HG03457 (cell line): ENCODE measurements at regions not wholly inside any gene's neighbourhood (a gene's known extent, or its start where the extent isn't known, plus 50 kb on each side); places are given as distances from the start of the nearest gene placed in this dataset.
"Not testable (repeated sequence)": the region's sequence is repeated elsewhere in the genome, so short reads cannot be mapped to it uniquely, and the experiment has no call there.

Experiments used
- ATAC-seq: cut with Tn5 transposase; IDR thresholded peaks from one replicate; pipeline ENCODE4 v1.9.1; 2021; ENCODE audit warnings: moderate number of reproducible peaks; ENCODE audit not compliant: unreplicated experiment

GRCh38 chr16:80092681-80093080 is 448.1 kb upstream of the DYNLRB2 start:
- ATAC-seq = no peak

GRCh38 chr16:80091453-80091852 is 449.3 kb upstream of the DYNLRB2 start:
- not testable (repeated sequence) for ATAC-seq

GRCh38 chr16:80085606-80086005 is 455.2 kb upstream of the DYNLRB2 start:
- ATAC-seq = no peak

GRCh38 chr16:80084614-80085013 is 456.2 kb upstream of the DYNLRB2 start:
- ATAC-seq = no peak

- no peak for ATAC-seq
These were observed 456.6 kb upstream of the DYNLRB2 start for GRCh38 chr16:80084163-80084562.

GRCh38 chr16:80082906-80083305 is 457.9 kb upstream of the DYNLRB2 start:
- ATAC-seq = no peak

GRCh38 chr16:80081846-80082245 is 458.9 kb upstream of the DYNLRB2 start:
- ATAC-seq = no peak

- no peak for ATAC-seq
These were observed 460.4 kb upstream of the DYNLRB2 start for GRCh38 chr16:80080287-80080851.

GRCh38 chr16:80079072-80079471 is 461.7 kb upstream of the DYNLRB2 start:
- ATAC-seq = no peak

- ATAC-seq = no peak
These were observed 463.1 kb upstream of the DYNLRB2 start for GRCh38 chr16:80077696-80078095.

GRCh38 chr16:80074329-80074728 is 466.5 kb upstream of the DYNLRB2 start:
- ATAC-seq = no peak

GRCh38 chr16:80071964-80072456 is 468.8 kb upstream of the DYNLRB2 start:
- ATAC-seq = no peak

- no peak for ATAC-seq
These were observed 466.5 kb upstream of the MAF start for GRCh38 chr16:80066805-80067580.

- ATAC-seq = no peak
These were observed 465.0 kb upstream of the MAF start for GRCh38 chr16:80065541-80065940.

GRCh38 chr16:80063713-80064069 is 463.2 kb upstream of the MAF start:
- no peak for ATAC-seq

- no peak for ATAC-seq
These were observed 462.6 kb upstream of the MAF start for GRCh38 chr16:80063031-80063712.

GRCh38 chr16:80062361-80063030 is 462.0 kb upstream of the MAF start:
- no peak for ATAC-seq

GRCh38 chr16:80060470-80060869 is 459.9 kb upstream of the MAF start:
- ATAC-seq = no peak

GRCh38 chr16:80059836-80060235 is 459.3 kb upstream of the MAF start:
- ATAC-seq = no peak

- no peak for ATAC-seq
These were observed 457.7 kb upstream of the MAF start for GRCh38 chr16:80058214-80058613.

- no peak for ATAC-seq
These were observed 455.8 kb upstream of the MAF start for GRCh38 chr16:80056324-80056723.
